A549 (cell line): ENCODE measurements at regions not wholly inside any gene's neighbourhood (a gene's known extent, or its start where the extent isn't known, plus 50 kb on each side); places are given as distances from the start of the nearest gene placed in this dataset.

ENCODE experiments used
- EP300 ChIP-seq, 2 experiments: fragments of >200 bp; sonication (Bioruptor Twin); formaldehyde crosslinking; IDR thresholded peaks; 2 replicates in 1 of 2; 3 replicates in 1 of 2; pipeline ENCODE4 v1.6.1; 2016 to 2017
- MAX ChIP-seq: IDR thresholded peaks from 2 replicates; pipeline ENCODE4 v1.6.1; 2012
- MAZ ChIP-seq: fragments of 150-350 bp; IDR thresholded peaks from 2 replicates; pipeline ENCODE4 v1.6.1; 2014; ENCODE audit warnings: antibody characterized with exemption, low read depth, low read length, borderline replicate concordance
- POLR2A ChIP-seq: IDR thresholded peaks from 2 replicates; pipeline ENCODE4 v1.6.1; 2012; ENCODE audit warnings: mild to moderate bottlenecking, low read length

- TF ChIP-seq POLR2A (no peak), EP300 (IDR thresholded peaks at IDR 0.05) (no peak), MAZ (no peak), MAX (no peak)
These were observed 246.5 kb downstream of the BLID start for GRCh38 chr11:121869478-121869877.
